ENCODE measurements at regions not wholly inside any gene's neighbourhood (a gene's known extent, or its start where the extent isn't known, plus 50 kb on each side); places are given as distances from the start of the nearest gene placed in this dataset.

DNA sequence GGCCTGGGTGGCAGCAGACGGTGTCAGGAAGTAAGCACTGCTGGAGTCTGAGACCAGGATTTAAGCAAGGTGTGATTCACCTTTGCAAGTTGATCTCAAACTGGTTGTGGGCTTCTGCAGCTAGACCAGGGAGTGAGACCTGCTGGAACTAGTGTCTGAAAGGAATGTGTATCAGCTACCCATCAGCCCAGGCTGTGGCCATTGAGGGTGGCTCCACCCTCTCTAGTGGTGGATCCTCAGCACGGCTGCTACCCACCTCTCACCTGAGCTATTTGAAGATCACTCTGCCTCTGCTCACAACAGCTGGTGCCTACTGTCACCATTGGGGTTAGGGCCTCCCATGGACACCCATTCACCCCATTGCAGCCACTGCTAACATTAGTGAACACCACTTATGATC is 140.3 kb upstream of the DCBLD2 start:
- Histone ChIP-seq H3K36me3 (ENCODE audit: control insufficient read depth, insufficient read depth, low read length) (no peaks in the 10 kb centered on the region), H3K27me3 (replicated peaks; ENCODE audit: control insufficient read depth, insufficient read depth, low read length) (no peaks in the 10 kb centered on the region), H3K9me3 (no peaks in the 10 kb centered on the region), H3K4me1 (no peaks in the 10 kb centered on the region), H3K4me3 (ENCODE audit: low read depth, low read length) (no peak overlapping the region)
- no TSS peak for BruUV-seq (replicated peaks)
- DNase-seq = no peak
- intact Hi-C loops (cut with micrococcal nuclease; ENCODE audit: unreplicated experiment) = no loop called here
- H3K4me1 Mint-ChIP-seq (ENCODE audit: low read depth, unreplicated experiment) = no peaks in the 10 kb centered on the region
- H3K27me3 Mint-ChIP-seq (ENCODE audit: insufficient read depth, unreplicated experiment) = peaks cover 7% of the 10 kb centered on the region
- ChIA-PET CTCF (no interaction called here), POLR2A (no interaction called here)
- no peaks in the 10 kb centered on the region for H3K9me3 Mint-ChIP-seq (ENCODE audit: unreplicated experiment)
- no peak overlapping the region for H3K27ac Mint-ChIP-seq (ENCODE audit: unreplicated experiment)
- no peak overlapping the region for H3K4me3 Mint-ChIP-seq (ENCODE audit: unreplicated experiment)
- TF ChIP-seq, protein P1, sequence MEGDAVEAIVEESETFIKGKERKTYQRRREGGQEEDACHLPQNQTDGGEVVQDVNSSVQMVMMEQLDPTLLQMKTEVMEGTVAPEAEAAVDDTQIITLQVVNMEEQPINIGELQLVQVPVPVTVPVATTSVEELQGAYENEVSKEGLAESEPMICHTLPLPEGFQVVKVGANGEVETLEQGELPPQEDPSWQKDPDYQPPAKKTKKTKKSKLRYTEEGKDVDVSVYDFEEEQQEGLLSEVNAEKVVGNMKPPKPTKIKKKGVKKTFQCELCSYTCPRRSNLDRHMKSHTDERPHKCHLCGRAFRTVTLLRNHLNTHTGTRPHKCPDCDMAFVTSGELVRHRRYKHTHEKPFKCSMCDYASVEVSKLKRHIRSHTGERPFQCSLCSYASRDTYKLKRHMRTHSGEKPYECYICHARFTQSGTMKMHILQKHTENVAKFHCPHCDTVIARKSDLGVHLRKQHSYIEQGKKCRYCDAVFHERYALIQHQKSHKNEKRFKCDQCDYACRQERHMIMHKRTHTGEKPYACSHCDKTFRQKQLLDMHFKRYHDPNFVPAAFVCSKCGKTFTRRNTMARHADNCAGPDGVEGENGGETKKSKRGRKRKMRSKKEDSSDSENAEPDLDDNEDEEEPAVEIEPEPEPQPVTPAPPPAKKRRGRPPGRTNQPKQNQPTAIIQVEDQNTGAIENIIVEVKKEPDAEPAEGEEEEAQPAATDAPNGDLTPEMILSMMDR (IDR thresholded peaks at IDR 0.05; ENCODE audit: insufficient read depth in 1 of 2, low read depth in 1 of 2, low read length in 1 of 2, severe bottlenecking in 1 of 2, unreplicated experiment in 1 of 2) = no peak
- no peaks in the 10 kb centered on the region for H3K36me3 Mint-ChIP-seq (ENCODE audit: insufficient read depth, unreplicated experiment)

DNA sequence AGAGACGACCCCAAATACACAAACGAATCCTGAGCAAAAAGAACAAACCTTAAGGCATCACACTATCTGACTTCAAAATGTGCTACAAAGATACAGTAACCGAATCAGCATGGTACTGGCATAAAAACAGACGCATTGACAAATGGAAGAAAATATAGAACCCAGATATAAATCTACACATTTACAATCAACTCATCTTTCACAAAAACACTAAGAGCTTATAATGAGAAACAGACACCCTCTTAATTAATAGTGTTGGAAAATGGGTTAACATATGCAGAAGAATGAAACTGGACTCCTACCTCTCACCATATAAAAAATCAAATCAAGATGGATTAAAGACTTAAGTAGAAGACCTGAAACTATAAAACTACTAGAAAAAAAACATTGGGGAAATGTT is 130.3 kb upstream of the DCBLD2 start:
- no peak overlapping the region for H3K4me3 ChIP-seq (ENCODE audit: low read depth, low read length)
- Mint-ChIP-seq H3K27ac (ENCODE audit: unreplicated experiment) (no peak overlapping the region), H3K36me3 (ENCODE audit: insufficient read depth, unreplicated experiment) (no peaks in the 10 kb centered on the region), H3K27me3 (ENCODE audit: insufficient read depth, unreplicated experiment) (peaks cover 5% of the 10 kb centered on the region), H3K4me3 (ENCODE audit: unreplicated experiment) (no peak overlapping the region), H3K9me3 (ENCODE audit: unreplicated experiment) (no peaks in the 10 kb centered on the region), H3K4me1 (ENCODE audit: low read depth, unreplicated experiment) (no peaks in the 10 kb centered on the region)
- BruUV-seq (replicated peaks) = no TSS peak
- H3K4me1 ChIP-seq = no peaks in the 10 kb centered on the region
- TF ChIP-seq, protein P1 (IDR thresholded peaks at IDR 0.05; ENCODE audit: insufficient read depth in 1 of 2, low read depth in 1 of 2, low read length in 1 of 2, severe bottlenecking in 1 of 2, unreplicated experiment in 1 of 2) = no peak
- POLR2A ChIA-PET = no interaction called here
- DNase-seq = no peak
- H3K27me3 ChIP-seq (replicated peaks; ENCODE audit: control insufficient read depth, insufficient read depth, low read length) = no peaks in the 10 kb centered on the region
- CTCF ChIA-PET = no interaction called here
- H3K36me3 ChIP-seq (ENCODE audit: control insufficient read depth, insufficient read depth, low read length) = no peaks in the 10 kb centered on the region
- intact Hi-C loops (cut with micrococcal nuclease; ENCODE audit: unreplicated experiment) = no loop called here
- no peaks in the 10 kb centered on the region for H3K9me3 ChIP-seq

DNA sequence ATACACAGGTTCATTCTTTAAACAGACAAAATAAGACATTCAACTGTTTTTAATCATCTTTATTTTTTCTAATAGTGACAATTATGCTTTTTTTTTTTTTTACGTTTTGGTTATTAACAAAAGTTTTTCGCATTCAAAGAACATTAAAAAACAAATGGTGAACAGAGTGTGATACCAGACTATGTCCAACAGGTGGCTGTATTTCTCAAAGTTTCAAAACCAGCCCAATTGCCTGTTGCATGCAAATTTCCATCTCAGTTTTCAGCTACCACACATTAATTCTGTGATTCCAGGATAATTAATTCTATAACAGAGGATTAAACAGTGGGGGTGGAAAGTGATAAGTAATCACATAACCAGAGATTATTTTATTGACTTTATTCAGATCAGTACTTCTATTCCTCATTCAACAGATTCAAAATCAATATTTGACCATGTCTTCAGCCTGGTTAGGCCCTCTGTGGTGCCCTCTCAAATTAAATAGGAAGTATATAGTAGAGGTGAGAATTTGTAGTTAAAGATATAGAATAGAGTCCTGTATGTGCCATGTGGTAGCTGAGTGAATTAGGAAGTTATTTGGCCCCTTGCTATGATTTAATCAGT is 122.2 kb upstream of the DCBLD2 start:
- Mint-ChIP-seq H3K4me1 (ENCODE audit: low read depth, unreplicated experiment) (no peaks in the 10 kb centered on the region), H3K36me3 (ENCODE audit: insufficient read depth, unreplicated experiment) (no peaks in the 10 kb centered on the region), H3K9me3 (ENCODE audit: unreplicated experiment) (no peaks in the 10 kb centered on the region), H3K4me3 (ENCODE audit: unreplicated experiment) (no peak overlapping the region), H3K27me3 (ENCODE audit: insufficient read depth, unreplicated experiment) (peaks cover 4% of the 10 kb centered on the region), H3K27ac (ENCODE audit: unreplicated experiment) (no peak overlapping the region)
- no TSS peak for BruUV-seq (replicated peaks)
- CTCF ChIA-PET = interaction anchor here (0.6 to 1.6 kb wide), 5 partner anchors 24 to 149 kb away, joined by 3 to 14 read pairs (median 4); partner anchors contain the start of gene DCBLD2
- Histone ChIP-seq H3K4me3 (ENCODE audit: low read depth, low read length) (no peak overlapping the region), H3K27me3 (replicated peaks; ENCODE audit: control insufficient read depth, insufficient read depth, low read length) (no peaks in the 10 kb centered on the region), H3K36me3 (ENCODE audit: control insufficient read depth, insufficient read depth, low read length) (no peaks in the 10 kb centered on the region), H3K4me1 (no peaks in the 10 kb centered on the region), H3K9me3 (no peaks in the 10 kb centered on the region)
- peak in 1 of 2 experiments; percentile 14 for DNase-seq
- POLR2A ChIA-PET = no interaction called here
- intact Hi-C loops (cut with micrococcal nuclease; ENCODE audit: unreplicated experiment) = loop anchor here (1.0 to 10.0 kb wide), 5 partner anchors 61 to 730 kb away; no protein-coding TSS in a partner anchor
- TF ChIP-seq, protein P1 (IDR thresholded peaks at IDR 0.05; ENCODE audit: insufficient read depth in 1 of 2, low read depth in 1 of 2, low read length in 1 of 2, severe bottlenecking in 1 of 2, unreplicated experiment in 1 of 2) = peak; percentile 52 to 57

Data from Caco-2 (cell line).